OCI-LY1 (cell line): ENCODE measurements at regions not wholly inside any gene's neighbourhood (a gene's known extent, or its start where the extent isn't known, plus 50 kb on each side); places are given as distances from the start of the nearest gene placed in this dataset.

Source experiments
- CTCF ChIP-seq: fragments of 200-600 bp; sonication (generic), shearing (Covaris generic); IDR thresholded peaks from 2 replicates; pipeline ENCODE4 v1.5.1; 2017; ENCODE audit warnings: mild to moderate bottlenecking, antibody characterized with exemption, low read length, moderate library complexity, mixed read lengths
- EZH2 ChIP-seq: fragments of 200-600 bp; sonication (generic), shearing (Covaris generic); IDR thresholded peaks from 2 replicates; pipeline ENCODE4 v1.8.0; 2017; ENCODE audit warnings: borderline replicate concordance, mixed run types, mild to moderate bottlenecking, antibody characterized with exemption, low read length, moderate library complexity, mixed read lengths

- no peak for TF ChIP-seq CTCF
- no peak for TF ChIP-seq EZH2
These were observed 114.3 kb downstream of the RBFOX3 start for GRCh38 chr17:79496422-79497005.
